ENCODE measurements at regions not wholly inside any gene's neighbourhood (a gene's known extent, or its start where the extent isn't known, plus 50 kb on each side); places are given as distances from the start of the nearest gene placed in this dataset.
"Not testable (repeated sequence)": the region's sequence is repeated elsewhere in the genome, so short reads cannot be mapped to it uniquely, and the experiment has no call there.

GRCh38 chr3:26029321-26029720, 239.4 kb downstream of the OXSM start:
- Histone ChIP-seq H3K79me2 (ENCODE audit: control insufficient read depth, insufficient read depth, low read length) (no peaks in the 10 kb centered on the region), H3K9me3 (ENCODE audit: control insufficient read depth, insufficient read depth, low read depth, low read length) (no peaks in the 10 kb centered on the region), H3K4me3 (replicated peaks in 1 of 4; ENCODE audit: control extremely low read depth in 1 of 4, insufficient read depth in 1 of 4, low read depth in 3 of 4, low read length in 4 of 4) (no peak overlapping the region), H3K4me2 (ENCODE audit: extremely low read depth, insufficient read depth, low read length) (no peak overlapping the region), H3K9ac (ENCODE audit: insufficient read depth, low read length) (no peak overlapping the region), H3K27me3 (ENCODE audit: control insufficient read depth, insufficient read depth, low read length) (no peaks in the 10 kb centered on the region), H4K20me1 (ENCODE audit: control insufficient read depth, extremely low read depth, insufficient read depth, low read length) (no peaks in the 10 kb centered on the region), H2AFZ (ENCODE audit: low read length) (no peak overlapping the region), H3K27ac (ENCODE audit: insufficient read depth, low read length) (no peak overlapping the region), H3K4me1 (ENCODE audit: control insufficient read depth, extremely low read depth, insufficient read depth, low read length) (no peaks in the 10 kb centered on the region), H3K36me3 (ENCODE audit: control insufficient read depth, insufficient read depth, low read length) (no peaks in the 10 kb centered on the region)
- no peak for DNase-seq (ENCODE audit: low read depth in 2 of 2)
- TF ChIP-seq EZH2 (IDR thresholded peaks at IDR 0.05; ENCODE audit: low read length, missing control alignments), result no peak
- TF ChIP-seq CTCF (conservative IDR thresholded peaks at IDR 0.05 in 1 of 2, IDR thresholded peaks at IDR 0.05 in 1 of 2; ENCODE audit: low read depth in 1 of 2, low read length in 2 of 2), result no peak

- not testable (repeated sequence) for DNase-seq (ENCODE audit: low read depth in 2 of 2); H3K4me1 ChIP-seq (ENCODE audit: control insufficient read depth, extremely low read depth, insufficient read depth, low read length); H3K27me3 ChIP-seq (ENCODE audit: control insufficient read depth, insufficient read depth, low read length); H4K20me1 ChIP-seq (ENCODE audit: control insufficient read depth, extremely low read depth, insufficient read depth, low read length); H3K36me3 ChIP-seq (ENCODE audit: control insufficient read depth, insufficient read depth, low read length); H3K4me3 ChIP-seq (replicated peaks in 1 of 4; ENCODE audit: control extremely low read depth in 1 of 4, insufficient read depth in 1 of 4, low read depth in 3 of 4, low read length in 4 of 4); H2AFZ ChIP-seq (ENCODE audit: low read length); H3K9me3 ChIP-seq (ENCODE audit: control insufficient read depth, insufficient read depth, low read depth, low read length); H3K27ac ChIP-seq (ENCODE audit: insufficient read depth, low read length); H3K9ac ChIP-seq (ENCODE audit: insufficient read depth, low read length); H3K4me2 ChIP-seq (ENCODE audit: extremely low read depth, insufficient read depth, low read length); H3K79me2 ChIP-seq (ENCODE audit: control insufficient read depth, insufficient read depth, low read length)
Observed at GRCh38 chr3:26042126-26042525, 252.2 kb downstream of the OXSM start.

GRCh38 chr3:26049951-26050350, 260.1 kb downstream of the OXSM start:
- Histone ChIP-seq H3K36me3 (ENCODE audit: control insufficient read depth, insufficient read depth, low read length) (no peaks in the 10 kb centered on the region), H3K27ac (ENCODE audit: insufficient read depth, low read length) (no peak overlapping the region), H3K9ac (ENCODE audit: insufficient read depth, low read length) (no peak overlapping the region), H3K4me3 (replicated peaks in 1 of 4; ENCODE audit: control extremely low read depth in 1 of 4, insufficient read depth in 1 of 4, low read depth in 3 of 4, low read length in 4 of 4) (no peak overlapping the region), H3K79me2 (ENCODE audit: control insufficient read depth, insufficient read depth, low read length) (no peaks in the 10 kb centered on the region), H2AFZ (ENCODE audit: low read length) (no peak overlapping the region), H3K4me2 (ENCODE audit: extremely low read depth, insufficient read depth, low read length) (no peak overlapping the region), H4K20me1 (ENCODE audit: control insufficient read depth, extremely low read depth, insufficient read depth, low read length) (no peaks in the 10 kb centered on the region), H3K9me3 (ENCODE audit: control insufficient read depth, insufficient read depth, low read depth, low read length) (no peaks in the 10 kb centered on the region), H3K27me3 (ENCODE audit: control insufficient read depth, insufficient read depth, low read length) (no peaks in the 10 kb centered on the region), H3K4me1 (ENCODE audit: control insufficient read depth, extremely low read depth, insufficient read depth, low read length) (no peaks in the 10 kb centered on the region)
- no peak for TF ChIP-seq EZH2 (IDR thresholded peaks at IDR 0.05; ENCODE audit: low read length, missing control alignments)
- no peak for DNase-seq (ENCODE audit: low read depth in 2 of 2)

- DNase-seq (ENCODE audit: low read depth in 2 of 2), result no peak
- H3K4me3 ChIP-seq (replicated peaks in 1 of 4; ENCODE audit: control extremely low read depth in 1 of 4, insufficient read depth in 1 of 4, low read depth in 3 of 4, low read length in 4 of 4), result no peak overlapping the region
- H3K4me2 ChIP-seq (ENCODE audit: extremely low read depth, insufficient read depth, low read length), result no peak overlapping the region
- H3K9ac ChIP-seq (ENCODE audit: insufficient read depth, low read length), result no peak overlapping the region
- no peaks in the 10 kb centered on the region for H4K20me1 ChIP-seq (ENCODE audit: control insufficient read depth, extremely low read depth, insufficient read depth, low read length)
- H3K36me3 ChIP-seq (ENCODE audit: control insufficient read depth, insufficient read depth, low read length), result no peaks in the 10 kb centered on the region
- H3K79me2 ChIP-seq (ENCODE audit: control insufficient read depth, insufficient read depth, low read length), result no peaks in the 10 kb centered on the region
- H3K9me3 ChIP-seq (ENCODE audit: control insufficient read depth, insufficient read depth, low read depth, low read length), result no peaks in the 10 kb centered on the region
- H2AFZ ChIP-seq (ENCODE audit: low read length), result no peak overlapping the region
- H3K4me1 ChIP-seq (ENCODE audit: control insufficient read depth, extremely low read depth, insufficient read depth, low read length), result no peaks in the 10 kb centered on the region
- H3K27ac ChIP-seq (ENCODE audit: insufficient read depth, low read length), result no peak overlapping the region
- TF ChIP-seq CTCF (conservative IDR thresholded peaks at IDR 0.05 in 1 of 2, IDR thresholded peaks at IDR 0.05 in 1 of 2; ENCODE audit: low read depth in 1 of 2, low read length in 2 of 2) (no peak), EZH2 (IDR thresholded peaks at IDR 0.05; ENCODE audit: low read length, missing control alignments) (no peak)
- no peaks in the 10 kb centered on the region for H3K27me3 ChIP-seq (ENCODE audit: control insufficient read depth, insufficient read depth, low read length)
Observed at GRCh38 chr3:26050776-26051175, 260.9 kb downstream of the OXSM start.
